Activated T-helper 1 cell treated with anti-CD3 and anti-CD28 coated beads, Interleukin-2, amount 50 U/mL, for 16 hours (primary cell): ENCODE measurements at regions not wholly inside any gene's neighbourhood (a gene's known extent, or its start where the extent isn't known, plus 50 kb on each side); places are given as distances from the start of the nearest gene placed in this dataset.

Source experiments
- DNase-seq, 2 donors: peaks; one replicate each; pipeline ENCODE4 v3.0.0-alpha.2; 2020; ENCODE audit warnings: low read depth in 1 of 2, low spot score in 1 of 2

DNA sequence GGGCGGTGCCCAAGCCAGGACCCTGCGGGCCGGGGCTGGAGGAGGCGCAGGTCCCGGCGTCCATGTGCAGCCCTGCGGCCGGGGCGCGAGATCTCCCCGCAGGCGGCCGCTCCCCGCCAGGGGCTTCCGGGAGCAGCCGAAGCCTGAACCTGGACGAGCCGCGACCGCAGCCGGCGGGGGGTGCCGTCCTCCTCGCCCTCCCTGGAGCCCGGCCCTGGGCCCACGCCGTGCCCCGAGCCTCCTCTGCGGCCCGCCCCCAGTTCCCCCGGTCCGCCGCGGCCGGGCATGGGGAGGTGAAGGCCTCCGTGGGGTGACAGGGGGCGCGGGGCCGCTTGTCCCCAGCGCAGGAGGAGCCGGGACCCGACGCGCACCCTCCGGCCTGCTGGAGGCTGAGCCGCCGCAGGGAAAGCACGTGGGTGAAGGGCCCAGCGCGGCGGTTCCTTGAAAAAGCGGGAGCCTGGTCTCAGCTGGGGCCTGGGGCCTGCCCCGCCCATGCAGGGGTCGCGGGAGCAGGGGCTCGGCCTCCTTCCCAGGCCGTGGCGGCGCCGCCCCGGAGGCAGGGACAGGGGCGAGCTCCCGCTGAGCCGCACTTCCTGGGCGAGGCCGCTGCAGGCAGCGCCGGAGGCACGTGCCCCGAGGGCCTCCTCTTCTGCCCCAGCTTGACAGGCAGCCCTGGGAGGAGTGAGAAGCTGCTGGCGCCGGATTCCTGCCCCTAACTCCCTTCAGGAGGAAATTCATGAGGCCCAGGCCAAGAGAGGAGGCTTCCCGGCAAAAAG lies 55.6 kb upstream of the PPP2R5C start:
- peak; percentile 36 to 52 for DNase-seq

DNA sequence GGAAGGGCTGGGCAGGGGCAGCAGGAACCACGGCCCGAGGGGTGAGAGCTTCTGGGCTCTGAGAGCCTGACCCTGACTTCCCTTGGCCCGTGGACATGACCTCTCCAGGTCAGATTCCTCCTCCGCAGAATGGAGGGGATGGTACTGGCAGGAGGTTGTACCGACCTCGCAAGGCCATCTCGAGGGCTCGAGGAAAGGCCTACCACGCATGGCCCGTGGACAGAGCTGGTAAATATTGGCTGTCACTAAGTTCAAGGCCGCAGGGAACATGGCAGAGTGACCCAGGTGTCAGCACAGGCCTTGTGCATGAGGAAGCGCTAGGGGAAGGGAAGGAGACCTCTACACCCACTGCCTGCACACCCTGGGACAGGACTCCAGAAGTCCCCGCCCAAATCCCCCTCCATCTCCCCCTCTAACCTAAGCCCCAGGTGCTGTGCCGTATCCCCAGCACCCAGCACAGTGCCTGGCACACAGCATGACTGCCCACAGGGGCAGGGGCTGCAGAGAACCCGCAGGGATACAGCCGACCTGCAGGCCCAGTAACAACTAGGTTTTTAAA lies 54.9 kb upstream of the PPP2R5C start:
- DNase-seq, result no peak

DNA sequence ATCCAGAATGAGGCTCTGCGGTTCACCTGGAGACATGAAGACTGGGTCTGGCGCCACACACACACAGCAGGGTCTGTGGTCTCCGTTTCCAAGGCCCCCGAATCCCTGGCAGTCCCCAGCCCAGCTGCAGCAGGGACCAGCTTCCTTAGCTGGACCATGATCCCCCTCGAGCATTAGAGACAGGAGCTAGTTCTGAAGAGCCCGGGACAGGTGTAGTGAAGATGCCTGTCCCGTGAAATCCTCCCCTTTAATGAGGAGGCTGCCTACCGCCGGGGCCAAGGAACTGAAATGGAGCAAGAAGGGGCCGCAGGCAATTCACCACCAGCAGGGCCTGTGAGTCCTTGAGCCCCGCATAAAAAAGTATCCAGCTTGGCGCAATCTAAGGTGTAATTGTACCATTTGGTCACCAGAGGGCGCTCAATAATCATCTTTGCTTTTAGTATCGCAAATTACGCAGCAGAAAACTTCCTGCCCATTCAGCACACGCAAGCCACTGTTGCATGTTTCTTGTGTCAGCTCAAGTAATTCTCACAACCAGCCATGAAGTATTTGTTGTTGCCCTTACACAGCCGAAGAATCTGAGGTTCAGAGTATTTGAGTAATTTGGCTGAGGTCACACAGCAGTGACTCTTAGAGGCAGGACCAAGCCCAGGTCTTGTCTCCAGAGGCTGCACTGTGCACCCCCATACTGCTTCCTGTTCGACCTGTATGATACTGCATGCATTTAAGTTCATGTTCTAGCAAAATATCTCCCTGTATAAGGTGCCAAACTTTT lies 54.3 kb upstream of the PPP2R5C start:
- peak in 1 of 2 donors; percentile 38 for DNase-seq

DNA sequence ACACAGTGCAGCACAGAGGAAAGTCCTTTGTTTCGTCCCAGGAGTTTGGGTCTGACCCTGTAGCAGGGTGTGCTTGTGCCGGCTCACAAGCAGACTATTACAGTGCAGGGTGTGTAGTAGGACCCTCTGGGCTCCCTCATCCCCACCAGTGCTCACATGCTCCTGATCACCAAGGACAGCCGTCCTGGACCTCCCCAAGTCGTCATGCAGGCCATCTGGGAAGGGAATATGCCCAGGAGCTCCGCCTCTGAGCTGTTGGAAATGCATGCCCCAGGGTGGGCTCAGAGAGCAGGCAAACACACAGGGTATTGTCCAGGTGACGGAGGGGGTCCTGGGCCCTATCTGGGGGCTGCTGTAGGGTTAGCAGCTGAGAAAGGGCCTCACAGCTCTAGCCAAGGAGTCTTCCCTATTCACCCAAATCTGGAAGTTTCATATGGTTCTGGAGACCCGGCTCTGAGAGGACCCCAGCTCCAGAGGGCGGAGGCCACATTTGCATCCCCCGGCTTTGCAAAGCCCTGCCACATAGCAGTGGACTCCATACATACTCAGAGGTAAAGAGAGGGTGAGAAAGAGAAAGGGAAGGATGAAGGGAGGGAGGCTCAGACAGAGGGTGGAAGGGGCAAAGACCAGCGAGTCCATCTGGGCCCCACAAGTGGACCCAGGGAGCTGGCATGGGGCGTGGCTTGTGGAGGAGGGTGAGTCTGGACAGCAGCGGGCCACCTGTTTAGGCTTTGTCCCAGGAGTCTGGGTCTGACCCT lies 53.5 kb upstream of the PPP2R5C start:
- no peak for DNase-seq

DNA sequence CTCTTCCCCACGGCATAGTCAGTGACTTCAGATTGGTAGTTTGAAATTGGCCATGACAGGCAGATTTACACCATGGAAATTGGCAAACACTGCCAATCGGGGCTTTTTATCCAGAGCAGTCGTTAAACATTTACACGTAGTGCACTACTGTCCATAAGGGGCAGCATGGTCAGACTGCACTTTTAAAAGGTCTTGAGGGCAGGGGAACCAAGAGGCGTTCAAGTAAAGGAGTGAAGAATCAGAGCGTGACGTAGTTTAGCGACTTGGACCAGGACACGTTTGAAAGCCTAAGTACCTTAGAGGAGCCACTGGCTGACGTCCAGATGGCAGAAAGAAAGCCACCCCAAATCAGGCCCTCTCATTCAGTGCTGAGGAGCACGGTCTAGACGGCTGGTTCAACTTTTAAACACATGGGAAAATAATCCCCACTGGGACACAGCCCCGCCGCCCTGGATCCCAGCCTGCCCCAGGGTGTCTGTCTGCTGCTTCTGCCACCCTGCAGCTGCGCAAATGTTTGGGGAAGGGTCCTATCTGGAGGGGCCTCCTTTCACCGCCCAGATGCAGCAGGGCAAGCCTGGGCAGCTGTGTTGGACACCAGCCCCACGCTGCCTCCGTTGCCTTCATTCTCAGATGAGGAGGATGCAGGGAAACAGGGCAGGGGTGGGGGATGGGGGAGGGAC lies 52.5 kb upstream of the PPP2R5C start:
- no peak for DNase-seq

DNA sequence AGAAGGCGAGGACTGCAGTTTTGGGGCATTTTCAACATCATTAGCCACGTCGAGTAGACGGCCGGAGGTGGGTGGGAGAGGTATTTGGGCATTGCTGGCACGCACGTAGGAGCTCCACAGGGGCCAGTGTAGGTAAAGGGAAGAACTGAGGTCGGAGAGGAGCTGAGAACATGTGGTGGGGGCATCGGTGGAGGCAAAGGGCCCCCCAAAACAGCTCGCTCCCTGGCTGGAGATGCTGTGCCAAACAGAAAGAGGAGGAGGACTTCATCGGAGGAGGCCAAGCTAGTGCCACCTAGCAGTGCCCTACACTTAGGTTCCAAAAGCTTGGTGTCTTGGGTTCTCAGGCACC lies 52.0 kb upstream of the PPP2R5C start:
- DNase-seq, result no peak

DNA sequence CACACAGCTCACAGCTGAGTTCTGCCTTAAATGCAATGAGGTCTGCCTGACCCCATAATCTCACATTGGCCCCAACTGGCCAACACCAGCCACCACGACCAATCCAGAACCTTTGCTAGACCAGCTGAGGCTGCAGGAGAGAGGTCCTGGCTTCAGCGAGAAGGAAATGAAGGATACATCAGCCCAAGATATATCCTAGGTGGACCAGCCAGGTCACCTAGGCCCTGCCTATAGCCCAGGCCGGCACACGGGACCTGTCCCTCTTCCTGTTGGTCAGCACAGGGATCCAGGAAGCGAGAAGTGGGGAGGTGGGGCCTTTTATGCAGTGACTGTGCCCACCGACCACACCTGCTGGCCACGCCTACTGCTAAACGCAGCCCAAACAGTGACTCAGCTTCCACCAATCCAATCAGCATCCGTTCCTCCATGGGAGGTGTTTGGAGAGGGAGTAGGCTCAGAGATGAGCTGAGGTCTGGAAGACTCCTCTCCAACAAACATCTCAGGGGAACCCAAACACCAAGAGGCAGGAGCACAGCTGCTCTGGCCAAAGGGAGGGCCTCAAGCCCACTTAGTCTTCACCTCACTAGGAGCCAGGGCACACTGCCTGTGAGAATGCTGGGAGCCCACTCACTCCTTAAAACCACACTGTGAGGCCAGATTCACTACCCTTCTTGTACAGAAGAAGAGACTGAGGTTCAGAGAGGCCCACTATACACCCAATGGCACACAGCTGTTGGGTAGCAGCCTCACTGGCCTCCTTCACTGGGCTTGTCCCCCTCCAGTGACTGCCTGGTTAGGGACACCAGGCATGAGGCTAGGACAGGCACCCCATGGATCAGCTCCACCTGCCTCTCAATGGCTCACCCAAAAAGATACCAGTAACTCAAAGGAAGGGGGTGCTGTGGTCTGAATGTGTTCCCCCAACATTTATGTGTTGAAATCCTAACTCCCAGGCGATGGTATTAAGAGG lies 51.3 kb upstream of the PPP2R5C start:
- DNase-seq, result no peak

DNA sequence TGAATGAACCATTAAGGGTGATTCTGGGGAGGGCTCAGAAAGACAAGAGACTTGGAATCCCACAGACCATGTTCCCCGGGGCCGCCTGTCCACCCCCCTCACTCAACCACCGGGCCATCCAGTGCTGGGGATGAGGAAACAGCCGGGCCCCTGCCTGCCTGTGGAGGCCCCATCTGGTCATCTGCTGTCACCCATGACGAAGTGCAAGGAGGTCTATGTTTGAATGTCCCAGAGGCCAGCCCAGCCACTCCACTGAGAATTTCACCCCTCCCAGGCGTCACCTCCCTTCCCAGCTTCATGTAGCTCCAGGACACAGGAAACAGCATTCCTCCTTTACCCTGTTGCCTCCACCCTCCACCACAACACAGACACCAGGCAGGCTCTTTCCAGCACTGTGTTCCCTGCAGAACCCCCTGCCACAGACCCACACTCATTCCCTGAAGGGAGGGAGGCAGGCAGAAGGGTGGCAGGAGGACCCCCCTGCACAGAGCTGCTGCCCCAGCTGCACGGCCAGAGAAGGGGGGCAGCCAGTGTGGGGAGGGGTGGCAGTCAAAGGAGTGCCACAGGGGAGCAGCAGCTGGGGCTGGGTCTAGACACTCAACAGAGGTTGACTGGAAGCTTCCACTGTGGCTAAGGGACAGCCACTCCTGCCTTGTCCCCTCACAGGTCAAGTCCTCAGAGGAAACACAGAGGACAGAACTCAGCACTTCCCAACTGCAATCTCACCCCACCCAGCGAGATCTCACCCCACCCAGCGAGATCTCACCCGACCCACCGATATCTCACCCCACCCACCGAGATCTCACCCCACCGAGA lies 50.3 kb upstream of the PPP2R5C start:
- no peak for DNase-seq
